BJ (cell line): ENCODE measurements at regions not wholly inside any gene's neighbourhood (a gene's known extent, or its start where the extent isn't known, plus 50 kb on each side); places are given as distances from the start of the nearest gene placed in this dataset.

Experiments used
- CTCF ChIA-PET: fragments of 350-600 bp; formaldehyde crosslinking; extraction: SDS; loops from one replicate; lab custom pipeline; 2021; ENCODE audit warnings: antibody characterized with exemption, inconsistent platforms; lab: Yijun Ruan, JAX
- POLR2A ChIA-PET: fragments of 300-600 bp; sonication (Branson Sonifier 250); formaldehyde crosslinking; extraction: SDS; loops from one replicate; lab custom pipeline; 2021; ENCODE audit warnings: antibody characterized with exemption; lab: Charles Lee
- DNase-seq: peaks from one replicate; pipeline ENCODE4 v3.0.0-alpha.2; 2011; ENCODE audit warnings: low read depth
- H3K27me3 ChIP-seq: 2 replicates; pipeline ENCODE4 v1.6.0; 2011; ENCODE audit warnings: low read length; ENCODE audit not compliant: control insufficient read depth, insufficient read depth
- H3K36me3 ChIP-seq: 2 replicates; pipeline ENCODE4 v1.5.1; 2011; ENCODE audit warnings: low read length; ENCODE audit not compliant: control insufficient read depth, insufficient read depth
- H3K4me3 ChIP-seq: 2 replicates; pipeline ENCODE4 v1.5.1; 2011; ENCODE audit warnings: low read depth, mild to moderate bottlenecking, control low read depth, low read length
- CTCF ChIP-seq: IDR thresholded peaks from 2 replicates; pipeline ENCODE4 v1.5.1; 2011; ENCODE audit warnings: low read depth, mild to moderate bottlenecking, control low read depth, inconsistent platforms, low read length, moderate library complexity; ENCODE audit not compliant: insufficient read depth

GRCh38 chr5:39558541-39558940 lies 133.8 kb upstream of the DAB2 start:
- Histone ChIP-seq H3K36me3 (no peaks in the 10 kb centered on the region), H3K27me3 (peaks cover 7% of the 10 kb centered on the region; the same call in 1 of the 2 replicates), H3K4me3 (no peak overlapping the region)
- no peak for DNase-seq
- ChIA-PET POLR2A (no interaction called here), CTCF (interaction anchor here (1.2 kb wide), 1 partner anchor 13 kb away, joined by 3 read pairs; no protein-coding TSS in a partner anchor)
- no peak for TF ChIP-seq CTCF

GRCh38 chr5:39555788-39556187 lies 131.0 kb upstream of the DAB2 start:
- CTCF ChIA-PET: interaction anchor here (0.9 kb wide), 2 partner anchors 8 to 15 kb away, joined by 3 to 4 read pairs; no protein-coding TSS in a partner anchor
- TF ChIP-seq CTCF: no peak
- no peak for DNase-seq
- no peaks in the 10 kb centered on the region for H3K36me3 ChIP-seq
- no peak overlapping the region for H3K4me3 ChIP-seq
- POLR2A ChIA-PET: no interaction called here
- peaks cover 5% of the 10 kb centered on the region; the same call in 1 of the 2 replicates for H3K27me3 ChIP-seq

GRCh38 chr5:39547553-39548154 lies 122.9 kb upstream of the DAB2 start:
- Histone ChIP-seq H3K36me3 (no peaks in the 10 kb centered on the region), H3K4me3 (no peak overlapping the region), H3K27me3 (no peaks in the 10 kb centered on the region)
- CTCF ChIA-PET: interaction anchor here (0.7 to 3.0 kb wide), 34 partner anchors 8 to 330 kb away, joined by 3 to 64 read pairs (median 4); partner anchors contain the start of genes C9, DAB2 and FYB1
- peak; percentile 67 for TF ChIP-seq CTCF
- POLR2A ChIA-PET: interaction anchor here (0.5 to 1.8 kb wide), 4 partner anchors 123 to 146 kb away, joined by 3 to 11 read pairs (median 5); partner anchors contain the start of gene DAB2
- DNase-seq: no peak

- POLR2A ChIA-PET: interaction anchor here (0.6 kb wide), 1 partner anchor 126 kb away, joined by 3 read pairs; no protein-coding TSS in a partner anchor
- H3K27me3 ChIP-seq: no peaks in the 10 kb centered on the region
- CTCF ChIA-PET: interaction anchor here (1.3 to 2.6 kb wide), 4 partner anchors 20 to 328 kb away, joined by 4 to 12 read pairs (median 10); partner anchors contain the start of gene DAB2
Observed at GRCh38 chr5:39544941-39545340, 120.2 kb upstream of the DAB2 start.

More at GRCh38 chr5:39544941-39545340, 120.2 kb upstream of the DAB2 start:
- no peak for TF ChIP-seq CTCF
- H3K4me3 ChIP-seq: no peak overlapping the region
- H3K36me3 ChIP-seq: no peaks in the 10 kb centered on the region
- DNase-seq: no peak
